GM18858 (cell line): ENCODE measurements at regions not wholly inside any gene's neighbourhood (a gene's known extent, or its start where the extent isn't known, plus 50 kb on each side); places are given as distances from the start of the nearest gene placed in this dataset.
"Not testable (repeated sequence)": the region's sequence is repeated elsewhere in the genome, so short reads cannot be mapped to it uniquely, and the experiment has no call there.

Source experiments
- ATAC-seq: cut with Tn5 transposase; IDR thresholded peaks from one replicate; pipeline ENCODE4 v1.9.1; 2021; ENCODE audit not compliant: unreplicated experiment

DNA sequence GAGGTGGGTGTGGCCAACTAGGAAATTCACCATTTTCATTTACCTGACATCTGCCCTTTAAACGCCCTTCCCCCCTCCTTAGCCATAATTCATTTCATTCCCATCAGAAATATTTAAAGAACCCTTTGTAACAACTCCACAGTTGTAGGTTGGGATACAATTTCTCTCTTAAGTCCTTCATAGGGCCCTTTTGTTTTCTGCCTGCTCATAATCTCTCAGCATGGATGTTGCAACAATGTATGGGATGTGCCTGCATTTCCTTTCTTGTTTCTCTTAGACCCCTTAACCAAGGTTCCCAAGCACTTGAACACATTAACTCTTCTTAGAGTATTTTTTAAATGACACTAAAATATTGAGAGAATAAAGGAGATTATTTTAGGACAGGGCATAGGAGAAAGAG, 51.7 kb upstream of the MYO10 start:
- no peak for ATAC-seq

GRCh38 chr5:16990817-16991520, 54.9 kb upstream of the MYO10 start:
- ATAC-seq: not testable (repeated sequence)

DNA sequence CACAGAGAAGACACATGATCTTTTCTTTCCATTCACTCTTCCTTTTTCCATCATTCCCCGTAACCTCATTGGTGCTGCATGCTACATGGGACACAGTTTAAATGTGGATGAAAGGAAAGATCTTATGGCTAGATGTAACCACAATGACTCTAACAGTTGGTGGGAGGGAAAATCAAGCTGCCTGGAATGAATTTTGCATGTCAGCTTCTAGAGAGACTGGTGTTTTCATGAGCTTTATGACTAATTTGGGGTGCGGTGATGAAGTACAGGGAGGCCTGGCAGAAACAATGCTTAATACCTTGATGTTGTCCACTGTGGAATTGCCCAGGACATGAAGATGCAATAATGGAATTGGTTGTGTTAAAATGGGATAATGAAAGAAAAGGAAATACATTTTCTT, 55.9 kb upstream of the MYO10 start:
- no peak for ATAC-seq

DNA sequence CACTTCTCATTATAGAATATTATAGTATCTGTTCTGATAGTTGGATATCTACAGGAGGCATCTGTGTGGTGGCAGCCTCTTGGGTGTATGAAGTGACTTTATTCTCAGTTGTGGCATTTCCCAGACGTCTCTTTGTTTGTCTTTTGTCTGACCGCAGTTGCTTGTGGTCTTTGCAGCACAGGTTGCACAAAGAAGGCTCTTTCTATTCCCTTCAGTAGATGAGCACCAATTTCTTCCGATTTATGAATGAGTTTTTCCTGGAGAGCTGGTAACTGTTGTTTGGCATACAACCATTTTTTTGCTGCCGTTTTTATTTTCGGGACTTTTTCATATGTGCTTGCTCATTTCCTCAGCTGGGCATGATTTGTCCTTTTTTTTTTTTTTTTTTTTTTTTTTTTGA, 56.4 kb upstream of the MYO10 start:
- no peak for ATAC-seq

DNA sequence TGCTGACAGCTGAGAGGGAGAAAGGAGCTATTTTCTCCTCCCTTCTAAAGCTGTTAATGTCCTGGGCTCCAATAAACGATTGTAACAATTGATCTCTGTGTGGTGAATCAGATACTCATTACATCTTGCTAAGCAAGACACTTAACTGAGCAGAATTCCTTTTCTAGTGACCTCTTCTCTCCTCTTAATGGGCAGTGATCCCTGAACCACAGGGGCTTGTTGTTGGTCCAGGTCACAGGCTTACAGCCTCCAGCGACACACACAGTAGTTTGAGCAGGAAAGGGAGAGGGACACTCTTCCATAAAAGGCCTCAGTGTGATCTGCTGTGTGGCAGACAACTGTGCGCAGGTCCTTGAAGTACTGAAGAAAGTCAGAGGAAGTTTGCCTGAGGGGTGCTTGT, 58.5 kb upstream of the MYO10 start:
- ATAC-seq: no peak

DNA sequence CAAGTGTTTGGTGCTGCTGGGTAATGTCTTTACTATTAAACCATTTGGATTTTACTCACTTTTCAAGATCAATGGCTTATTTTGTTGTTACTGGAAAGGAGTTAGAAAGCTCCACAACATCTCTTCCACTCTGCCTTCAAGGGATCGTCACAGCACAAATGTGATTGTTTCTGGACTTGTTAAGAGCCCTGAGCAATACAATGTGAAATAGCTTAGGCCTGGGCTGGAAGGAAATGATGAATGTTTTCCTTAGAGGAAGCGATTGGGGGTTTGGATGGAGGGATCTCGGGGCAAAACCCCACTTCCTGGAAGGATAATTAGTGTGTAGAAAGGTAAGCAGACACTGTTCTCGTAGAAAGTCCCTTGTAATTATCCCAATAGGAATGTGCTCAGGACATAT, 59.3 kb upstream of the MYO10 start:
- ATAC-seq: no peak

DNA sequence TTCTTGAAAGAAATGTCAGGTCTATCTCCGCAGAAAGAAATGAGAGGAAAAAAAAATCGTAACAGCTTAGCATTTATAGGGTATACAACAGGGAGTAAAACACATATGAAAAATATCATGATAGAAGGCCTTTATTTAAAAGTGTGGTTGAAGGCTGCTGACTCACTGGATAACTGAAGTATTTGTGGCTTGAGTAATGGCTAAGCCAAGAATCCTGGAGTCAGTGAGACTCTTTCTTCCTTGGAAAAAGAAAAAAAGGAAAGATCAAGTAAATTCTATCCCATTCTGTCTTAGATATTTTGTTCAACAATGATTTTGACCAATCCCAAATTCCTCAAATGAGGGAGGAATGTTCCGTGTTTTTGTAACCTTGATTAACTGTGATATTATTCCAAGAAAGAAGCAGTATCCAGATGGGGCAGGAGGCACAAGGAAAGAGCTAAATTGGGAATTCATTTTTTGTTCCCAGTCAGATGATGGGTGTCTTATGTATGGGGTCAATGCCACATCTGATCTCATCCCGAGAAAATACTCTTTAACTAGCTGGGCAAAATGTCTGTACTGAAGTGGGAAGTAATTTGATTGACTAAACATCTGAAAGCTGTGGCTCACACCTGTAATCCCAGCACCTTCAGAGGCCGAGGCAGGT, 64.3 kb upstream of the MYO10 start:
- ATAC-seq: no peak

DNA sequence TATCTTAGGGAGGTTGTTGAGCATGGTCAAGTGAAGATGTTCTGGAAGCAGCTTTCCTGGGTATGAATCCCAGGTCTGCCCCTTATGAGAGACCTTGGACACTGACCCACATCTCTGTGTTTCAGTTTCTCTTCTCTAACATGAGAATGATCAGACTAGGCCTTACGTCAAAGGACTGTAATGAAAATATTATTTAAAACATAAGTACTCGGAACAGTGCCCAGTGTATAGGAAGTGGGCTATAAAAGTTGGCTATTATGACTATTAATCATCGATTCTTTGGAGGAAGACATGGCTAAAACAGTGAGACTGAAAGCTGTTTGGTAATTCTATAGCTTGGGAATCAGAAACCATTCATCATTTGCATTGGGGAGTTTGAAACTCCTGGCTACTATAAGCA, 65.3 kb upstream of the MYO10 start:
- ATAC-seq: no peak

DNA sequence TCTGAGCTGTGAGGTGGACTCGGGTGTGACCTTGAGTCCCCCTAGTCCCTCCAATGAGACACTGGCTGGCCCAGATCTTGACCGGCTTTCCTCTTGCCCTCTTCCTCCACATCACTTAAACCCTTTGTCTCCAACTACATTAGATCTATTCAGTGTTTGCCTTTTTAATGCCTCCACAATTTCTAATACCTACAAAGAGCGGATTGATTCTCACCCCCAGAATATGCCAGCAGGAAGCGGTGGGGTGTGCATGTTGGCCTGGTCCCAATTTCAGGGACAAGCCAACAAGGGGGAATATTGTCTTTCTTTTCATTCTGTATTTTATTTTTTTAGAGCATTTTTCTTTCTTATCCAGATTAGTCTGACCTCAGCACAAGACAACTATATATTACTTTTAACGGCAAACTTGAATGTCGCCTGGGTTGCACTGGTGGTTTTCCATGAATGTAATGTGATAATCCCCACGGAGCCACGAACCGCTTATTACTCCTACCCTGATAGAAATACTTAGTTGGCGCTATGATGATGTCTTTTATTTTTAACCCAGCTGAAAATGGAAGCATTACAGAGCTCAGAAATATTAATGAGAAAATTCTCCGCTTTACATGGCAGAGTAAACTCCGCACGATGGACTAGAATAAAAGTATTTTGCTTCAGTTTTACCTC, 68.5 kb upstream of the MYO10 start:
- no peak for ATAC-seq

DNA sequence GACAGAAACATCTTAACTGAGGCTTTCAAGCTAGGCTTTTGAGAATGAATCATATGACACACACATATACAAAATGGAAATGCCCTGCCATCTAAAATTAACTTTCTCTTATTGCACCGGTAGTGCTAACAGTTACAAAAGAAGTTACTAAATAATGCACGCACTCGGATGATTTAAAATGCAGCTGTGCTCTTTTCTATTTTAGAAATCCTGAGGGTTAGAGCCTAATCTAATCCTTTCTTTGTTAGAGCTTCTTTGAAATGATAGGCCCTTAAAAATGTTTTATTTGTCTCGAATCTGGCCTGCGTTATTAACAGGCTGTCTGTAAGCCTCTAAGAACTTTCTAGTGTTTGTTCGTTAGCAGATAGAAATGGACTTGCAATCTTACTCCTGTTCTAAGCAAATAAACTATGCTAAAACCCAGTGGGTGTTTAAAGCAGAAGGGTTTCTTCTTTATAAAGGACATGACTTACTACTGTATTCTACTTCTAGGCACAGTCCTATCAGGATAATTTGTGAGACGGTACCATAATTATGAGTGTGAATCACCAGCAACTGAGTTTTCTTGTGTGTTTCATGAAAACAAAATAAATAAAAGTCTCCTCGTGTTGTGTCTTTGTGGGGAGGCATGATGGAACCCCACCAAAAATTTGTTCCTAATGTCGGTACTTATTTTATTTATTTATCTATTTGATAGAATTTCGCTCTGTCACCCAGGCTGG, 69.2 kb upstream of the MYO10 start:
- no peak for ATAC-seq

GRCh38 chr5:17012289-17012688, 76.2 kb upstream of the MYO10 start:
- no peak for ATAC-seq

- ATAC-seq: no peak
Observed at GRCh38 chr5:17014686-17015085, 78.6 kb upstream of the MYO10 start.

DNA sequence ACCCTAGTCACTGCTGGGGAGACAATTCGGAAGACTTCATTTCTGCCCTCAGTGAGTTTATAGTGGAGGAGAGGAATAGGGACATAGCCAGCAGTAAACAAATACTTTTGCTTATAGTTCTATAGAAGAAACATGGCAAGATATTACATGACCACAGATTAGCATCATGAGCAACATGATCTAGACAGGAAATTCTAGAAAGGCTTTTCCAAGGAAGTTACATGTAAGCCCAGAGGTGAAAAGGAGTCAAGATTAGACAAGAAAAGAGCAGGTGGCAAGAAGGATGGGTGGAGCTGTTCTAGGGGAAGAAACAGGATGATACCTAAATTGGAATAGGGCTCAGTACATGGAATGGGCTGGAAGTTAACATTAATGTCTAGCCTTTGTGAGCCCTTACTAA, 82.8 kb upstream of the MYO10 start:
- ATAC-seq: no peak

DNA sequence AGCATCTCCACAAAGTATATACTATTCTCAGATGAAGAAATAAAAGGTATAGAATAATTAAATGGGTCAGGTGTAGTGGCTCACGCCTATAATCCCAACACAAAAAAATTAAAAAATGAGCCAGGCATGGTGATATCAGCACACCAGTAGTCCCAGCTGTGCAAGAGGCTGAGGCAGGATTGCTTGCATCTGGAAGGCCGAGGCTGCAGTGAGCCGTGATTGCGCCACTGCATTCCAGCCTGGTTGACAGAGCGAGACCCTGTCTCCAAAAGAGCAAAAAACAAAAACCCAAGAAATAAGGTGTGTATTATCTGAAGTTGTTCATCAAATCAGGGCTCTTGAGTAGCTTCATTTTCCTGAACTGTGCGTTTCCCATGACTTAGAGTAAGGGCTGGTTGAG, 83.2 kb upstream of the MYO10 start:
- no peak for ATAC-seq

DNA sequence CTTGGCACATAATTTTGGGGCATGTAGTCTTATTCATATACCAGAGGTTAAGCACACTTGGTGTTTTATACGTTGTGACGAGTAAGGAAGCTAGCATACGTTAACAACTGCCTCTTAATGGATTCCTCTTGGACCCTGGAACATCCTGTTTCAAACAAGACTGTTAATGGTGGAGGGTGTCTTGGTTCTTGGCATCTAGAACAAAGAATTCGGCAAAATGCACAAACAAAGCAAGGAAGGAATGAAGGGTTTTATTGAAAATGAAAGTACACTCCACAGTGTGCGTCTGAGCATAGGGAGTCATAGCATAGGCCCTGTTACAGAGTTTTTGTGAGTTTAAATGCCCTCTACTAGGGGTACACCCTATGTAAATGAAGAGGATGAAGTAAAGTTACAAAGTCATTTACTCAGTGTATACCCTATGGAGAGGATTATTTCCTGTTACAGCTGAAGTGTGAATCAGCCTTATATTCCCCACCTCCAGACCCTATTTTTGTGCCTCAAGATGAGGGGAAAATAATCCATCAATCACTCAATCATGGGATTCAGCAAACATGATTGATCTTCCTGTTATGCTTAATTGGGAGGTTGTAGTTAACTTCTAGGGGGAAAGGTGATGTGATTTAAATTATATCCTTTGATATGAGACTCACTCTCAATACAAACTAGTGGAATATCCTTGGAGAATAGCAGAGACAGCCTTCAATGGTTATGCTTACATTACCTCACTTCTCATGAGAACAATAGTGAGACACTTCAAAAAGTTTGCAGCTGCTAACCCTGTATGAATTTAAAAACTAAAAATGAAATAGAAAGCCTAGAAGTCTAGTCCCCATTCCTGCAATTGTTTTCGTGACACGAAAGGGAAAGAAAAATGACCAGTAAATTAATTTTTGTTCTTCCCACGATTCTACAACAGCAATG, 84.9 kb upstream of the MYO10 start:
- no peak for ATAC-seq

DNA sequence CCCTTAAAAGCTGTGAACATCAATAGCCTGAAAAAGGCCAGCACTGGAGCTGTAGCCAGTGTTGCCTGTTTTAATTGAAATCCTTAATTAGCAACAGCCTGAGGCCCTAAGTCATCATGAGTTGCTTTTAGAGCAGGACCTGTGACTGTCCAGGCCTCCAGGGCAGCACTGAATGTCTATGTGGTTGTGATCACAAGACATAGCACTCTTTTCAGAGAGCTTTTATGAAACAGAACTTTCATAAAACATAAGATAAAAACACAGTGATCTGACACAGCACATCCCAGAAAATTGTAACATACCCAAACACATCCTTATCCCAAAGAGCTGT, 85.5 kb upstream of the MYO10 start:
- ATAC-seq: no peak

DNA sequence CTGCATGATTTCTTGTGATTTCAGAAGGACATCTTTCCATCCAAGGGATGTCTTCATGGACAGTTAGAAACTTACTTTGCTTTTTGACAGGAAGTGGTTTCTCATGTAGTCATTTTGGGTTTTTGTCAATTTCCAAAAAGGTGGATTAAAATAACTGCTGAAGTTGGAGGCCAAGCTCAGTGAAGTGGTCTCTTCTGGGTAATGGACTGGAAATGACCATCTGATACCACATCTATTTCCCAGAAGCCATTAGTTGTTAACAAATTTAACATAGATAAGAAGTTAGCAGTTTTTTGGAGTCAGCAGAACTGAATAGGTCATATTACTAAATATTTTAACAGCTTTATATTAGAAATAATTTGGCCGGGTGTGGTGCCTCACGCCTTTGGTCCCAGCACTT, 86.2 kb upstream of the MYO10 start:
- no peak for ATAC-seq

DNA sequence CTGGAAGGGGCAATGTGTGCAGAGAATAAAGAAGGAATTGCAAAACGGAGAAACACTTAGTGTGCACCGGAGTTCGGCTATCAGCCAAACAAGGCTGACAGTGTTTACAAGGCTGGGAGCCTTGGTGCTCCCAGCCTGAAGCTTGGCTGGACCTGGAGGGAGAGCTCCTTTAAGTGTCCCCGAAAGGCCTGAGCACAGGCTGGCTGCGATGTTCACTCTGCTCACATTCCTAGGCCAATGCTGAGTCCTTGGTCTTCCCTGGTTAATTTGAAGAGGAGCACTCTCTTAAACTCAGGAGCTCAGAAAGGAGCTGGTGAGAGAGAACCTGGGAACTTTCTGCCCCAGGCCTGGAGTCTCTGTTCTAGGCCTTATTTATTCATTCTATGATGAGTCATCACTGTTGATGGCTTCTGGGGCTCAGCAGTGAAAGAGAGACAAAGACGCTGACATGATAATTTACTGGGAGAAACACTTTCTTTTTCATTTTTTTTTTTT, 88.6 kb upstream of the MYO10 start:
- no peak for ATAC-seq

GRCh38 chr5:17031659-17032277, 95.7 kb upstream of the MYO10 start:
- ATAC-seq: not testable (repeated sequence)

DNA sequence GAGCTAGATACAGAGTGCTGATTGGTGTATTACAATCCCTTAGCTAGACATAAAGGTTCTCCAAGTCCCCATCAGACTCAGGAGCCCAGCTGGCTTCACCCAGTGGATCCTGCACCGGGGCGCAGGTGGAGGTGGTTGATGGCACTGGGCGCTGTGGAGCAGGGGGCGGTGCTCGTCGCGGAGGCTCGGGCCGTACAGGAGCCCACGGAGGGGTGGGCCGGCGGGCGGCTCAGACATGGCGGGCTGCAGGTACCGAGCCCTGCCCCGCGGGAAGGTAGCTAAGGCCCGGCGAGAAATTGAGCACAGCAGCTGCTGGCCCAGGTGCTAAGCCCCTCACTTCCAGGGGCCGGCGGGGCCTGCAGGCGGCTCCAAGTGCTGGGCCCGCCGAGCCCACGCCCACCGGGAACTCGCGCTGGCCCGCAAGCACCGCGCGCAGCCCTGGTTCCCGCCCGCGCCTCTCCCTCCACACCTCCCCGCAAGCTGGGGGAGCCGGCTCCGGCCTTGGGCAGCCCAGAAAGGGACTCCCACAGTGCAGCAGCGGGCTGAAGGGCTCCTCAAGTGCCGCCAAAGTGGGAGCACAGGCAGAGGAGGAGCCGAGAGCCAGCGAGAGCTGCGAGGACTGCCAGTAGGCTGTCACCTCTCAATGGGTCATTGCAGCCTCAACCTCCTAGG, 96.4 kb upstream of the MYO10 start:
- ATAC-seq: not testable (repeated sequence)
